GM21786 (cell line): ENCODE measurements at regions not wholly inside any gene's neighbourhood (a gene's known extent, or its start where the extent isn't known, plus 50 kb on each side); places are given as distances from the start of the nearest gene placed in this dataset.

Experiments
- ATAC-seq: cut with Tn5 transposase; IDR thresholded peaks from one replicate; pipeline ENCODE4 v1.9.1; 2021; ENCODE audit not compliant: unreplicated experiment

GRCh38 chr10:2128991-2129390, 391.7 kb upstream of the ADARB2 start:
- no peak for ATAC-seq

GRCh38 chr10:2124135-2124534, 386.8 kb upstream of the ADARB2 start:
- ATAC-seq, result no peak

- no peak for ATAC-seq
Measured at GRCh38 chr10:2122431-2123124, 385.3 kb upstream of the ADARB2 start.

- no peak for ATAC-seq
Measured at GRCh38 chr10:2121929-2122328, 384.6 kb upstream of the ADARB2 start.

GRCh38 chr10:2121315-2121714, 384.0 kb upstream of the ADARB2 start:
- ATAC-seq, result no peak

- ATAC-seq, result no peak
Measured at GRCh38 chr10:2120746-2121145, 383.4 kb upstream of the ADARB2 start.

- ATAC-seq, result no peak
Measured at GRCh38 chr10:2119316-2119715, 382.0 kb upstream of the ADARB2 start.

- ATAC-seq, result no peak
Measured at GRCh38 chr10:2118201-2118600, 380.9 kb upstream of the ADARB2 start.

GRCh38 chr10:2117641-2118040, 380.3 kb upstream of the ADARB2 start:
- no peak for ATAC-seq

GRCh38 chr10:2111965-2112364, 374.6 kb upstream of the ADARB2 start:
- ATAC-seq, result no peak

GRCh38 chr10:2108496-2108895, 371.2 kb upstream of the ADARB2 start:
- ATAC-seq, result no peak

- no peak for ATAC-seq
Measured at GRCh38 chr10:2106641-2107040, 369.3 kb upstream of the ADARB2 start.

- ATAC-seq, result no peak
Measured at GRCh38 chr10:2099321-2099720, 362.0 kb upstream of the ADARB2 start.

- no peak for ATAC-seq
Measured at GRCh38 chr10:2097937-2098336, 360.6 kb upstream of the ADARB2 start.

GRCh38 chr10:2094171-2094570, 356.8 kb upstream of the ADARB2 start:
- ATAC-seq, result no peak

- ATAC-seq, result no peak
Measured at GRCh38 chr10:2083591-2083990, 346.3 kb upstream of the ADARB2 start.

- peak; percentile 42 for ATAC-seq
Measured at GRCh38 chr10:2081501-2081900, 344.2 kb upstream of the ADARB2 start.

- peak; percentile 58 for ATAC-seq
Measured at GRCh38 chr10:2079603-2080078, 342.3 kb upstream of the ADARB2 start.

- ATAC-seq, result no peak
Measured at GRCh38 chr10:2077231-2077630, 339.9 kb upstream of the ADARB2 start.

- no peak for ATAC-seq
Measured at GRCh38 chr10:2076528-2076927, 339.2 kb upstream of the ADARB2 start.

- ATAC-seq, result no peak
Measured at GRCh38 chr10:2067015-2067414, 329.7 kb upstream of the ADARB2 start.

GRCh38 chr10:2054728-2055127, 317.4 kb upstream of the ADARB2 start:
- ATAC-seq, result no peak

- no peak for ATAC-seq
Measured at GRCh38 chr10:2053805-2054204, 316.5 kb upstream of the ADARB2 start.
